ENCODE measurements at regions not wholly inside any gene's neighbourhood (a gene's known extent, or its start where the extent isn't known, plus 50 kb on each side); places are given as distances from the start of the nearest gene placed in this dataset.
"Not testable (repeated sequence)": the region's sequence is repeated elsewhere in the genome, so short reads cannot be mapped to it uniquely, and the experiment has no call there.

DNA sequence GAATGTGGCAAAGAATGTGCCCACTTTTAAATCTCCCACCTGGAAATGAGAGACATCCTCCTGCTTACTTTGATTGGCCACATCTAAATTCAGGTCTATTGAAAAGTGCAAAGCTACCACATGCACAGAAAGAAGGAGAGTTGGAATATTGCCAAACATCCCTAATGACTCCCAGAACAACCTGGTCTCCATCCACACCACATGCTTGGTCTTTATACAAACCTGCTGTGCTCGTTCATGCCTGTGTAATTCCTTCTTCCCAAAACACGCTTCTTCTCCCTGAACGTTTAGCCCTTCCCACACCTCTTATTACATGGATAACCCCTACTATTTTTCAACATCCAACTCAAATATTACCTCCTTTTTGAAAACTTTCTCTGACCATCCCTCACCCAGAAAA lies 66.2 kb upstream of the BCL2L14 start:
- DNase-seq (ENCODE audit: low read depth in 1 of 2, low spot score in 1 of 2), result no peak

DNA sequence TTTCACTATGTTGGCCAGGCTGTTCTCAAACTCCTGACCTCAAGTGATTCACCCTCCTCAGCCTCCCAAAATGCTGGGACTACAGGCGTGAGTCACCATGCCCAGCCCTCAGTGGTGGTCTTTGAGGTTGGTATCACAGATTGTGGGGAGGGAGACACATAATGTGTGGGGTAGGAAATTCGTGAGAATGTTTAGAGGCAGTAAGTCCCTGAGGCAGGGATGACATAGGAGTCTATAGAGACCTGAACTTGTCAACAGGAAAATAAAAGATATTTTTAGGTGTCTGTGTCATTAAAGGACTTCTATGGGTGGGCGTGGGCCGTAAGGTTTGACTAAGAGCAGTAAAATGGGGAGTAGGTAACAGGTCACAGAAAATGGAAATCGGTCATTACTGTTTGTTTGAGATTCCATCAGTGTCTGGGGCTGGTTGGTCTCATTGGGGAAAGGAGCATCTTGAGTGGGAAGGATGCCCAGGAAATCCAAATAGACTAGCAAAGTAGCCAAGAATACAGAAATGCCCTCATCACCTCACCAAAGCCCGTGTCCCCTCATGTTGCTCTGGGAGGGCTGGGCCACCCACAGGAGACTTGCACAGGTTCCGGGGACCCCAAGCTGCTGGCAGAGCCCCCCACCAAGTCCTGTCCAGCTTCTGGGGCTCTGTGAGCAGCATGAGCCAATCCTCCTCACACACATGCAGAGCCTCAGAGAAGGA lies 63.6 kb upstream of the BCL2L14 start:
- Histone ChIP-seq H3K27me3 (no peaks in the 10 kb centered on the region), H3K36me3 (no peaks in the 10 kb centered on the region), H3K27ac (no peak overlapping the region), H3K4me1 (ENCODE audit: low read depth) (no peaks in the 10 kb centered on the region), H3K9me3 (ENCODE audit: low read depth) (no peaks in the 10 kb centered on the region), H3K4me3 (no peak overlapping the region)
- TF ChIP-seq, protein P1, sequence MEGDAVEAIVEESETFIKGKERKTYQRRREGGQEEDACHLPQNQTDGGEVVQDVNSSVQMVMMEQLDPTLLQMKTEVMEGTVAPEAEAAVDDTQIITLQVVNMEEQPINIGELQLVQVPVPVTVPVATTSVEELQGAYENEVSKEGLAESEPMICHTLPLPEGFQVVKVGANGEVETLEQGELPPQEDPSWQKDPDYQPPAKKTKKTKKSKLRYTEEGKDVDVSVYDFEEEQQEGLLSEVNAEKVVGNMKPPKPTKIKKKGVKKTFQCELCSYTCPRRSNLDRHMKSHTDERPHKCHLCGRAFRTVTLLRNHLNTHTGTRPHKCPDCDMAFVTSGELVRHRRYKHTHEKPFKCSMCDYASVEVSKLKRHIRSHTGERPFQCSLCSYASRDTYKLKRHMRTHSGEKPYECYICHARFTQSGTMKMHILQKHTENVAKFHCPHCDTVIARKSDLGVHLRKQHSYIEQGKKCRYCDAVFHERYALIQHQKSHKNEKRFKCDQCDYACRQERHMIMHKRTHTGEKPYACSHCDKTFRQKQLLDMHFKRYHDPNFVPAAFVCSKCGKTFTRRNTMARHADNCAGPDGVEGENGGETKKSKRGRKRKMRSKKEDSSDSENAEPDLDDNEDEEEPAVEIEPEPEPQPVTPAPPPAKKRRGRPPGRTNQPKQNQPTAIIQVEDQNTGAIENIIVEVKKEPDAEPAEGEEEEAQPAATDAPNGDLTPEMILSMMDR (IDR thresholded peaks at IDR 0.05; ENCODE audit: low read depth, low read length), result no peak
- peak in 1 of 2 donors; percentile 51 for DNase-seq (ENCODE audit: low read depth in 1 of 2, low spot score in 1 of 2)

More for the DNA sequence above, 66.2 kb upstream of the BCL2L14 start:
- H3K4me1 ChIP-seq (ENCODE audit: low read depth), result no peaks in the 10 kb centered on the region
- H3K36me3 ChIP-seq, result no peaks in the 10 kb centered on the region
- H3K27ac ChIP-seq, result no peak overlapping the region
- TF ChIP-seq, protein P1 (IDR thresholded peaks at IDR 0.05; ENCODE audit: low read depth, low read length), result no peak
- H3K9me3 ChIP-seq (ENCODE audit: low read depth), result no peaks in the 10 kb centered on the region
- no peaks in the 10 kb centered on the region for H3K27me3 ChIP-seq
- H3K4me3 ChIP-seq, result no peak overlapping the region

DNA sequence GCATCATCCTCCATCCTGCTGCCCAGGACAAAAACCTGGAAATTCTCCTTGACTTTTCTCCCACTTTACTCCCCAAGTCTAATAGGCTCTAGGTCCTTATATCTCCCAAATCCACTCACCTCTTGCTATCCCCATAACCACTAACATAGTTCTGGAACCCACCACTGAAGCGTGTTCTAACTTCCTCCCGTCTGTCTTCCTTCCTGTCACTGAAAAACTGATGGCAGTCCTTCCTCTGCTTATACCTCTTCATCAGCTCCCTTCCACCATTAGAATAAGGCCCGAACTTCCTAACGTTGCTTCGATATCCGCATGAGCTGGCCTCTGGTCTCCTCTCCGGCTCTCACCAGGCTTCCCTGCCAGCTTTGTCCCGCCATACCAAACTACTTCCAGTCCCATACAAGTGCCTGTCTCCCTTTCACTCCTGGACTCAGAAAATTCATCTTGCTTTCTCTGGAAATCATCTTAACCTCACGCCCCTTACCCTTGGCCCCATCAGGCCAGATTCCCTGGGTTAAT lies 63.0 kb upstream of the BCL2L14 start:
- TF ChIP-seq, protein P1 (IDR thresholded peaks at IDR 0.05; ENCODE audit: low read depth, low read length), result no peak
- H3K27ac ChIP-seq, result no peak overlapping the region

DNA sequence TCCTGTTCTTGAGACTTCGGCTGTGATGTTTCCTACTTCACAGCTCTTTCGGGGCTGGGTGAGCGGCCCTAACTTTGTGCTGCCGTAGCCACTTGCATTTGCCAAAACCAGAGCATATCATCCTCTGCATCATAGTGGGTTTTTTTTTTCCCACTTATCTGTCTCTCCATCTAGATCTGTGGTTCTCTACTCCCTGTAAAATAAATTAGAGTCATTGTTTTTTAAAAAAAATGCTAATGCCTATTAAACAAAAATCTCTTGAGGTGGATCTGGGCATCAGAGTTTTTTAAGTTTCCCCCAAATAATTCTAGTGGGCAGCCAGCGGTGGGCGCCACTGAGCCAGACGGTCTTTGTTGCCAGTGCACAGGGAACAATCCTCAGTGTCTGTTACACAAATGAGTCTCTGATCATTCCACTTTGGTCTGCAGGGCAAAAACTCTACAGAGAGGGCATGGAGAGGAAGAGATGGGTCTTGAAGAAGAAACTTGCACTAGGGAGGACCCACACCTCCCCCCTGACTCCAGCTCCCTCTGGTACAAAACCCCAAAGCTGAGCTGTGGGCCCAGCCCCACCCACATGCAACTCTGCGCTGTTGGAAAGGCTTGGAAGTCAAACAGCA lies 62.4 kb upstream of the BCL2L14 start:
- Histone ChIP-seq H3K4me3 (no peak overlapping the region), H3K36me3 (no peaks in the 10 kb centered on the region), H3K9me3 (ENCODE audit: low read depth) (no peaks in the 10 kb centered on the region), H3K27ac (no peak overlapping the region), H3K4me1 (ENCODE audit: low read depth) (no peaks in the 10 kb centered on the region), H3K27me3 (no peaks in the 10 kb centered on the region)
- TF ChIP-seq, protein P1 (IDR thresholded peaks at IDR 0.05; ENCODE audit: low read depth, low read length), result peak; percentile 41
- DNase-seq (ENCODE audit: low read depth in 1 of 2, low spot score in 1 of 2), result peak in 1 of 2 donors; percentile 16

More for the DNA sequence above, 63.0 kb upstream of the BCL2L14 start:
- H3K4me3 ChIP-seq, result no peak overlapping the region
- DNase-seq (ENCODE audit: low read depth in 1 of 2, low spot score in 1 of 2), result no peak
- H3K4me1 ChIP-seq (ENCODE audit: low read depth), result no peaks in the 10 kb centered on the region
- no peaks in the 10 kb centered on the region for H3K27me3 ChIP-seq
- H3K9me3 ChIP-seq (ENCODE audit: low read depth), result no peaks in the 10 kb centered on the region
- no peaks in the 10 kb centered on the region for H3K36me3 ChIP-seq

DNA sequence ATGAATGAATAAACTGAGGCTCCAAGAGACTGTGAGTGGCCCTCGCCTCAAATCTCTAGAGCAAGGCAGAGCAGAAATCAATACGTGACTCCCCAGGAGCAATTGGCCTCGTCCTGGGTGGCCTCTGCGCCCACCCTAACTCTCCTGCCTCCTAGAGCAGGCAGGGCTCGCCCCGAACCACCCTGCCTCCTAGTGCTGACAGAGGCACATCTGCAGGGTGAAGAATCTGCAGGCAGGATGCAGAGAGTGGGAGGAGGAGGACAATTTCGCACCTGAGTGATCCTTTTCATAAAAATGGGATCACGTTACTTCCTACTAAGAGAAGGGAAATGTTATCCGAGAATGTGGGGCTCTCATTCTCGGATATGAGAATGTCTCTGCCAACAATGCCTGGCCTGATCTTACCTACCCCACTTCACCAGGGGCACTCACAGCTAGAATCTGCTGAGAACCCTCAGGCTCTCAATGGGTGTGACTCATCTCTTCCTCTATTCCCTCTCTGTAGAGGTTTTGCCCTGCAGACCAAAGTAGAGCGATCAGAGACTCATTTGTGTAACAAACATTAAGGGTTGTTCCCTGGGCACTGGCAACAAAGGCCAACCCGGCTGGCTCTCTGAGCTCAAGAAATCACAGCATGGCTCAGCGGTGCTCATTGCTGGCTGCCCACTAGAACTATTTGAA lies 61.7 kb upstream of the BCL2L14 start:
- DNase-seq (ENCODE audit: low read depth in 1 of 2, low spot score in 1 of 2), result peak in 1 of 2 donors; percentile 61
- TF ChIP-seq, protein P1 (IDR thresholded peaks at IDR 0.05; ENCODE audit: low read depth, low read length), result peak; percentile 8
- H3K4me3 ChIP-seq, result no peak overlapping the region
- H3K36me3 ChIP-seq, result no peaks in the 10 kb centered on the region
- H3K27ac ChIP-seq, result no peak overlapping the region
- H3K4me1 ChIP-seq (ENCODE audit: low read depth), result no peaks in the 10 kb centered on the region
- no peaks in the 10 kb centered on the region for H3K9me3 ChIP-seq (ENCODE audit: low read depth)
- H3K27me3 ChIP-seq, result no peaks in the 10 kb centered on the region

DNA sequence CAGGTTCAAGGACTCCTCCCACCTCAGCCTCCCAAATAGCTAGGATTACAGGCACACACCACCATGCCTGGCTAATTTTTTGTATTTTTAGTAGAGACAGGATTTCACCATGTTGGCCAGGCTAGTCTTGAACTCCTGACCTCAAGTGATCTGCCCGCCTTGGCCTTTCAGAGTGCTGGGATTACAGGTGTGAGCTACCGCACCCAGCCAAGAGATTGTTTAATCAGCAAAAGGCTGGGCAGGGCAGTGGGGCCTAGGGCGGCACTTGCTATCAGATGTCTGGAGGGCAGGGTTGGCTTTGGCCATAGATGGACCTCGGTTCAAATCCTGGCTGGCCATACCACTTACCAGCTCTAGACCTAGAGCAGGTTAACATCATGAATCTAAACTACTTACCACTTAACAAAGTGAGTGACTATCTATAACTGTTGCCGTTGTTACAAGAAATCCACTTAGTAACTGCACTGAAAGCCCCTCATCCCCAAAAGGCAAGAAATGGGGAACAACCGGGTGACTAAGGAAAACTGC lies 60.9 kb upstream of the BCL2L14 start:
- H3K9me3 ChIP-seq (ENCODE audit: low read depth); DNase-seq (ENCODE audit: low read depth in 1 of 2, low spot score in 1 of 2); H3K4me1 ChIP-seq (ENCODE audit: low read depth); H3K4me3 ChIP-seq; H3K27me3 ChIP-seq; H3K27ac ChIP-seq; H3K36me3 ChIP-seq: not testable (repeated sequence)
